ENCODE measurements at regions not wholly inside any gene's neighbourhood (a gene's known extent, or its start where the extent isn't known, plus 50 kb on each side); places are given as distances from the start of the nearest gene placed in this dataset.

GRCh38 chr14:26887847-26888246 lies 290.0 kb upstream of the NOVA1 start:
- no peak overlapping the region for H3K4me3 ChIP-seq (ENCODE audit: low read depth, low read length)
- no peak for TF ChIP-seq CTCF (conservative IDR thresholded peaks at IDR 0.05; ENCODE audit: low read depth, low read length)
- no peak for DNase-seq (ENCODE audit: low read depth)

DNA sequence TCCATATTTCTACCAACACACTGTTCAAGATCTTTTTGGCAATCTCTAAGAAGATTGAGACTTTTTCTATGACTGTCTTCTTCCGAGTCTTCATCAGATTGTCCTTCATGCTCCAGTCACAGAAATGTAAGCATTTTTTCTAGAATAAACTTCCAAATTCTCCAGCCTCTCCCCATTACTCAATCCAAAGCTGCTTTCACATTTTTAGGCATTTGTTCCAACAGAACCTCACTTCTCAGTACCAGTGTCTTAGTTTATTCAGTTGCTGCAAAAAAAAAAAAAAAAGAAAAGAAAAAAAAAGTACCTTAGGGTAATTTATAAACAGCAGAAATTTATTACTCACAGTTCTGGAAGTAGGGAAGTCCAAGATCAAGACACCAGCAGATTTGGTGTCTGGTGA lies 290.8 kb upstream of the NOVA1 start:
- TF ChIP-seq CTCF (conservative IDR thresholded peaks at IDR 0.05; ENCODE audit: low read depth, low read length): no peak
- H3K4me3 ChIP-seq (ENCODE audit: low read depth, low read length): no peak overlapping the region
- DNase-seq (ENCODE audit: low read depth): no peak

DNA sequence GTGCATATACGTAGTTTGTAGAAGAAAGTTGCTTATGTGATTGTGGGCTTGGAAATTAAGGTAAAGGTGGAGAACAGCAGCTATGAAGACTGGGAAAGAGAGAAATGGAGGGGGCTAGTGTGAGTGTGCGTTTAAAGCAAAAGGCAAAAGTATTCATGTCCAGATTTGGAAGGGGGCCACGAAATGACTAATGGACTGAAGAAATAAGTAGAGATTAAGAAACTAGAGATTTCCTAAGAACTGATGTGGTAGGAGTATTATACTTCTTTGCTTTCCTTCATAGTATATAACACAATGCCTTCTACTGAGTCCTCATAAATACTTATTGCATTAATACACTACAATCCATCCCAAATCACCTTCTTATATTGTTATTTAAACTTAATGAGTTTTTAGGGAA lies 298.6 kb upstream of the NOVA1 start:
- no peak overlapping the region for H3K4me3 ChIP-seq (ENCODE audit: low read depth, low read length)
- TF ChIP-seq CTCF (conservative IDR thresholded peaks at IDR 0.05; ENCODE audit: low read depth, low read length): no peak
- DNase-seq (ENCODE audit: low read depth): no peak

GRCh38 chr14:26897196-26897595 lies 299.4 kb upstream of the NOVA1 start:
- no peak overlapping the region for H3K4me3 ChIP-seq (ENCODE audit: low read depth, low read length)
- peak; percentile 30 for DNase-seq (ENCODE audit: low read depth)
- TF ChIP-seq CTCF (conservative IDR thresholded peaks at IDR 0.05; ENCODE audit: low read depth, low read length): no peak

DNA sequence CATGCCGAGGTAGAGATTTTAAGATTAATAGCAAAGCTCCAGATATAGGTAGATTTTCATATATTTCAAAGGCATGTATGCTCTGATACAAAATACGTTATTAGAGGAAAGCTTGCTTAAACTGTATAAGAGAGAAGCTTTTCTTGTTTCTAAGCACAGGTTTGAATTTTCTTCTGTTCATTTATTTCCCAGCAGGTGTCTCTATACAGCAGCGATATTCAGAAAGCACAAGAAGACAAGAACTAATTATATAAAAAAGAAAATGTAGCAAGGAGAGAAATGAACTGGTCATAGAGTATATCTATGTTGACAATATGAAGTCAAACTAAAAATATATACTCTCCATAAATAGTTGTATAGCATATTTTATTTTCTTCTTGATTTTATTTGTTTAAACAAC lies 307.4 kb upstream of the NOVA1 start:
- H3K4me3 ChIP-seq (ENCODE audit: low read depth, low read length): no peak overlapping the region
- no peak for TF ChIP-seq CTCF (conservative IDR thresholded peaks at IDR 0.05; ENCODE audit: low read depth, low read length)
- DNase-seq (ENCODE audit: low read depth): no peak

DNA sequence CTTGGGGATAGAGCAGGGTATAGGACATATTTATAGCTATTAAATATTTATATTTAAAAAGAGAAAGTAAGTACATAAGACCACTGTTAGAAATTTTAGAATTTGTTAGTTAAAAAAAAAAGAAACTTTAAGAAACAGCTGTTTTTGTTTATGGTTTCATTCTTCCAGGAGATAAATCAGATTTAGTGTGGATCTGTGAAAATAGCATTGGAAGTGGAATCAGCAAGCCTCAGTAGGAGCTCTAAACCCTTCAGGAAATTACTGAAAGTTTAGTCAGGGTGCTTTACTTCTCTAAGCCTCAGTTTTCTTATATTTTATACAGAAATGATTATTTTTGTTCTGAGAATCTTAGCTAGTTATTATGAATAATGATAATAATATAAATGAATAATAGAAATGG lies 316.0 kb upstream of the NOVA1 start:
- H3K4me3 ChIP-seq (ENCODE audit: low read depth, low read length): no peak overlapping the region
- TF ChIP-seq CTCF (conservative IDR thresholded peaks at IDR 0.05; ENCODE audit: low read depth, low read length): no peak
- no peak for DNase-seq (ENCODE audit: low read depth)

DNA sequence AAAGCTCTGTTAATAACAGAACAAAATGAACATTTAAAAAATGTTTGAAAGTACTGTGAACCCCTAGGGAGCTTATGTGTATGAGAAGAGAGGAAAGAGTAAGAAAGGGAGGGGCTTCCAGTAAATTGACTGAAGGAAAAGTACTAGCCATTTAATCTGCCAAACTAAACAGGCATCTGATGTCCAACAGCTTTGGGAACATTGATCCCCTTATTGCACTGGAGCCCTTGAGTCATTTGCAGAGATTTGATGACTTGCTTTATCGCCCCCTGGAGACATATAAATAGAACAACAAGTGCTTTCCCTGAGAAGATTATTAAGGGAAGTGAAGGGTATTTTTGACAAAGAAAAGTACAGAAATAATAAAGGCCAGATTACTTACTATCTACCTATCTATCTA lies 319.3 kb upstream of the NOVA1 start:
- no peak for DNase-seq (ENCODE audit: low read depth)
- peak; percentile 74 for TF ChIP-seq CTCF (conservative IDR thresholded peaks at IDR 0.05; ENCODE audit: low read depth, low read length)
- no peak overlapping the region for H3K4me3 ChIP-seq (ENCODE audit: low read depth, low read length)
